NCI-H446 (cell line): ENCODE measurements at regions not wholly inside any gene's neighbourhood (a gene's known extent, or its start where the extent isn't known, plus 50 kb on each side); places are given as distances from the start of the nearest gene placed in this dataset.
"Not testable (repeated sequence)": the region's sequence is repeated elsewhere in the genome, so short reads cannot be mapped to it uniquely, and the experiment has no call there.

Experiments used
- DNase-seq, 2 experiments: peaks; one replicate each; lab custom pipeline; 2025; lab: John Stamatoyannopoulos, UW

DNA sequence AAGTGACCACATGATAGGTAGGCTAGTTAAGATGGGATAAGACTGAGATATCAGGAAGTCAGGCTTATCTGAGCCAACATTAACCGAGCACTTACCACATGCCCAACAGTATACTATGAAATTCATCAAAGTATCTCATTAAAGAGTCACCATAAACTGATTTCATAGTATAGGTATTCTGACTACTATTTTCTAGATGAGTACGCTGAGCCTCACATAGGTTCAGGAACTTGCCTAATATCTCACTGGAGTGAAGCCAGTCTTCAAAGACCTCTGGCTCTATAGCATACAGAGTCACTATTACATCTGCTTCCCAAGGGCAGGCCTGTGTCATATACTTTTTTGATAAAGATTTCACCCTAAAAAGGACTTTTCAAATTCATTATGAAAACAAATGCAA, 115.6 kb upstream of the NGF start:
- no peak for DNase-seq

DNA sequence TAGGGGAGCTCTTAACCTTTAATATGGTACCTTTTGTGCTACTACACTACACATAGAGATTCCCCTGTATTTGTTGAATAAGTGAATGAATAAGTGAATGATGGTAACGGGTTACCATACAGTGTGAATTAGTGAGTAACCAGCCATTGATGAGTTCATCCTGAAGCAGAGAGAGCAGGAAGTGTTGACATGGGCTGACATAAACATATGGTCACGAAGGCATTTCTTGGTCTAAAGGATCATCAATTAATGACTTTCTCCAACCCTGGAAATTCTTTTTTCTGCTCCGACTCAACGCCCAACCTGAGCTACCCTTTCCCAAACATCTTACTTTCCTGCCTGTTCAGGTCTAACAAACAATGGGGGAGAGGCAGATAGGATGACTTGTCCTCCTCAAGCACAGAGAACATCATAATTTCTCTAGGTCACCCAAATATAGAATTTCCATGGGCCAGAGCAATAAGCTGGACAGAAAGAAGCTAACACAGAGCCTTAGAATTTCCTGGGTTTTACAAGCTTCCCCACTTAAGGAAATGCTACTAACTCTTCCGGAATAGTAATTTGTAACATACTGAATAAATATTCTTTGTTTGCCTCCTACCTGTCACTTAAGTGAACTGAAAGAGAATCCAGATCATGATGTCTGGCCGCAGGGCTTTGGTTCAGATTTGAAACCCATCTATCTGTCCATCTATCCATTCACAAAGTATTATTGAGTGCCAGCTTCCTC, 114.7 kb upstream of the NGF start:
- DNase-seq: no peak

- no peak for DNase-seq
Observed at GRCh38 chr1:115450501-115451040, 112.5 kb upstream of the NGF start.

- DNase-seq: no peak
Observed at GRCh38 chr1:115448282-115449044, 110.4 kb upstream of the NGF start.

DNA sequence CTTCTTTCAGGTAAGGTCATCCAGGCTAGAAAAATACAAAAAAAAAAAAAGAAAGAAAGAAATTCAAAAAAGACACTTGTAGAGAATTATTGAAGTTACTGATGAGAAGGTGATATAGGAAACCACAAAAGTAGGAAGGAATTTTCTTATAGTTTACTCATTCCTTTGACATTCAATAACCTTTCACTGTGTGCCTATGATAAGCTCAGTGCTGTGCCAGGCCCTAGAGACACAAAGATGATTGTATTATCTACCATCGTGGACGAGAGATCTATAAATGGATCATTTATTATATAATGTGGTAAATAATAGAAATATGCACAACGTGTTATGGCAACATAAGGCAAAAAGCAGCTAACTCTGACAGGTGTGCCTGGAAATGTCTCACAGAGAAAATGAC, 109.6 kb upstream of the NGF start:
- DNase-seq: no peak

GRCh38 chr1:115445090-115445489, 107.0 kb upstream of the NGF start:
- DNase-seq: no peak

DNA sequence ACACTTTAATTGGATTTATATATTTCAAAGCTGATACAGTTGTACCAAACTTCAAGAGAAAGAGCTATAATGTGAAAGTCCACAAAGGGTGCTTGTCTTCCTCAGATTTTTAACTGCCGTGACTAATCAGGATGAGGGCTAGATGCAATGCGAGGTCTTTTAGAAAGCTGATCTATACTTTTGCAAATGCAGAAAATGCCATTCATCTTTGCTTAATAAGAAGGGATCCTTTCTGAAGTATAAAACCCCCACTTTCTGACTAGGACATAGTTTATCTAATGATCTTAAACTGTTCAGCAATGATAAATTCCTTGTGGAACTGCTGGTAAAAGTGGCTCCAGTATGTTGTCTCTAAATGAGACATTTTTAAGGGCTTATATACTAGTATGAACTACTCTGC, 102.7 kb upstream of the NGF start:
- no peak for DNase-seq

DNA sequence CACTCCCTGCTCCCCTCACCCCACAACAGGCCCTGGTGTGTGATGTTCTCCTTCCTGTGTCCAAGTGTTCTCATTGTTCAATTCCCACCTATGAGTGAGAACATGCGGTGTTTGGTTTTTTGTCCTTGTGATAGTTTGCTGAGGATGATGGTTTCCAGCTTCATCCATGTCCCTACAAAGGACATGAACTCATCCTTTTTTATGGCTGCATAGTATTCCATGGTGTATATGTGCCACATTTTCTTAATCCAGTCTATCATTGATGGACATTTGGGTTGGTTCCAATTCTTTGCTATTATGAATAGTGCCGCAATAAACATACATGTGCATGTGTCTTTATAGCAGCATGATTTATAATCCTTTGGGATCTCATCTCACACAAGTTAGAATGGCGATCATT, 101.5 kb upstream of the NGF start:
- not testable (repeated sequence) for DNase-seq

- DNase-seq: no peak
Observed at GRCh38 chr1:115437196-115437595, 99.1 kb upstream of the NGF start.

- no peak for DNase-seq
Observed at GRCh38 chr1:115436596-115436995, 98.5 kb upstream of the NGF start.

DNA sequence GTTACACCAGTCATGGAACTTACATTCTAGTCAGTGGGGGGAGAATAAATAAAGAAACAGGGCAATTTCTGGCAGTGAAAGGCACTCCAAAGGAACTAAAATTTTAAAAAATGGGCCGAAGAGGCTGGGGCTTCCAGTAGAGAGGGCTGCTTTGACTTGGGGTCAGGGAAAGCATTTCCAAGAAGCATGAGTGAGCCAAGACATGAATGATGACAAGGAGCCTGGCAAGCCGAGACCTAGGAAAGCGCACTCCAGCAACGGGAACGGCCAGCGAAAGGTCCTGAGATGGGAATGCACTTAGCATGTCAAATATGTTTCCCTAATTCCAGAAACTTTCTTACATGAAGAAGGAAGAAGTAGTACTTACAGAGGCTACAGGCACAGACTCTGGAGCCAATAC, 95.4 kb upstream of the NGF start:
- no peak for DNase-seq

DNA sequence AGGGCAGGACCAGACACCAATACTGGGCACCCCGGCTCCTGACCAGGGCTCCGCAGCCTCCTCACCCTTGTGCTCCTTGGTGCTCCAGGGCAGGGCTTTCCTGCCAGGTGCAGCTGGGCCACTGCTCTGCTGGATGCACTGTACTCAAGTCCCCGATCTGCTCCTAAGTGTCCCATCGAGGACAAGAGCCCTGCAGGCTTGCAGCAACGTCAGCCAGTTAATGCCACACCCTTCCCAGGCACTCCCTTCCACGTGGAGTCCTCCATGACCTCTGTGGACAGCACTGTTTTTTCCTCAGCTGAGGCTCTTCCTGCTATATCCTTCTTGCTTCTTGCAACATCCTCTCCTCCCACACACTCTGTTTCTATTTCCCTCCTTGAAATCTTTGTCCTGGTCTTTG, 94.0 kb upstream of the NGF start:
- no peak for DNase-seq

DNA sequence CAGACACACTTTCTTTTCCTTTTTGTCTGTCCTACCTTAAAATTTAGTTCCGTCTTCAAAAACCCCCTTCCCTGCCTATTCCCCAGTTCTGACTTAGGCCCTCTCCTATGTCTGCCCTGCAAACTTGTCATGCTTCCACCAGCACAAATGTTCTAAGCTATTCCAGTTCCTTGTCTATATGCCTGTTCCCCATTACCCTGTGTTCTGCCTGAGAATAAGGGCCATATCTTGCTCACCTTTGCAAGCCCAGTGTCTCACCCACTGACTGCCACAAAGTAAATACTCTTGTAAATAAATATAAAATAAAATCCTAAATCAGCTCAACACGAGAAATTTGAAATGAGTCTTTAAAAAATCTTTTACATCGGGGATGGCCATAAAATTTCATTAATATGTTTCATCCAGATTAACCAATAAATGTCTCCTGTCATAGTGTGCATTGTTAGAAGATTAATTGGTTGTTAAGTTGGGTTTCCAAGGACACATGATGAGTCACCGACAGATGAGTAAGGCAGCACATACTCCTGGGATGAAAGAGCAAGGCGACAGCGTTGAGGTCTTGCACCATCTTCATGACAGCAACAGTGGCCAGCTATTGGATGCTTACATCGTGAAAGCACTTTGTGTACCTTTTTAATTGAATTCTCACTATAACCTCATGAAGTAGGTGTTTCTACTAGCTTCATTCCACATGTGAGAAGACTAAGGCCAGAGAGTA, 92.6 kb upstream of the NGF start:
- DNase-seq: no peak

DNA sequence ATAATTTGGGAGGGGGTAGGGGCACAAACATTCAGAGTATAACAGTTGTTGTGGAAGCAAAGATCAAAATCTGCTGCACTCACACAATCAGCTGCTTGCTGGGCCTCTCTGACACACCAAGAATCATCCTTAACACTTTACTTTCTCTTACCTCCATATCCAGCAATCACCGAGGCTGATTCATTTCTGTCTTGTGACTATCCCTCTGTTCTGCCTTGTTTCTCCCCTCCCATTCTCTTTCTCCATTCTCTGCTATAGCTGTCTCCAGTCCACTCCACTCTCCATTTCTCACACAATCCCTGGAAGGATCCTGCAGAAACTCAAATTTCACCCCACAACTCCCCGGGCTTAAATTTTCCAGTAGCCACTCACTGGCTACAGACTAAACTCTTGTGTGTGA, 91.8 kb upstream of the NGF start:
- no peak for DNase-seq

- no peak for DNase-seq
Observed at GRCh38 chr1:115429241-115429640, 91.2 kb upstream of the NGF start.

DNA sequence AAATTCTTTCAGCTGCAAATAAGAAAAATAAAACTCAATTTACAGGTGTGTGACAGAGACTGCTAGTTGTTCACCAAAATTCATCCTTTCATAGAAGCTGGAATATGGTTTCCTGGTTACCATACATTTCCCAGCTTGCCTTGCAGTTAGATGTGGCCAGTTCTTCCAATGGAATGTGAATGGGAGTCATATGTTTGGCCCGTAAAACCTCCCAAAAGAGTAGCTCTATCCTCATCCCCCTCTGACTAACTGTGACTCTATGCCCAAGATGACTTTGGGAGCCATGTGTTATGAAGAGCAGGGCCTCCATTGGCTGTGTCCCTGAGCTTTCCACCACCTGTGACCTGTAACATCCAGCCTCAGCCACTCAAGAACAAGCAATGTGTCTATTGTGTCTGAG, 90.6 kb upstream of the NGF start:
- no peak for DNase-seq

DNA sequence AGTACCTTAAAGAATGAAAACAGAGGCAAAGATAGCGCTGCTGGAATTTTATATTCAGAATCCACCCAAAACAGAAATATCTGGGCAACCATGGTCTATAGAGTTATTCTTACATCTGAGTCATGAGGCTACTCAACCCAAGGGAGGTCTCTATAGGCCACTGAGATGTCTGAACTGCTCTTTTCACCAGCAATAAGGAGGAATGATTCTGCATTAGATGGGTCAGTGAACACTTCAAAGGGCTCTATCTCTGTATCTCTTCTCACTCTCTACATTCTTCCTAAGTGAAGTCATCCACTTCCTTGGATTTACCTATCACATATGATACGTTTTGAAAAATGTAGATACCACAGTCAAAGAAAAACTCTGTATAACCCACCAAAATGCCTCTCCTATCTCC, 90.2 kb upstream of the NGF start:
- DNase-seq: no peak

DNA sequence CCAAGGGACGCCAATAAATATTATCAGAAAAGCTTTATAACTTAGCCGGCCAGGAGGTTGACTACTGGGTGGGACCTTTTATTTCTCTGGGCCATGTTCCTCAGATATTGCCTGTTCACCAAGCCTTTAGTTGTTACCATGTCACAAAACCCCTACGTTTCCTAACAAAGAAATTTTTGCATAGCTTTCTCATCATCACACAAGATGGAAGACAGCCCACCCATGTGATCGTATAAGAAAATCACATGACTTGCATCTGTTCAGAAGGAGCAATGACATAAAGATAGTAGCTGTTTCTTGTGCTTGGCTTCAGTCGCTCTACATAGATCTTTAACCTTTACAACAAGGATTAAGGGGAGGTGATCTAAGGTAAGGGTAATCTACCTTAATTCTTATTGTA, 88.9 kb upstream of the NGF start:
- DNase-seq: no peak

DNA sequence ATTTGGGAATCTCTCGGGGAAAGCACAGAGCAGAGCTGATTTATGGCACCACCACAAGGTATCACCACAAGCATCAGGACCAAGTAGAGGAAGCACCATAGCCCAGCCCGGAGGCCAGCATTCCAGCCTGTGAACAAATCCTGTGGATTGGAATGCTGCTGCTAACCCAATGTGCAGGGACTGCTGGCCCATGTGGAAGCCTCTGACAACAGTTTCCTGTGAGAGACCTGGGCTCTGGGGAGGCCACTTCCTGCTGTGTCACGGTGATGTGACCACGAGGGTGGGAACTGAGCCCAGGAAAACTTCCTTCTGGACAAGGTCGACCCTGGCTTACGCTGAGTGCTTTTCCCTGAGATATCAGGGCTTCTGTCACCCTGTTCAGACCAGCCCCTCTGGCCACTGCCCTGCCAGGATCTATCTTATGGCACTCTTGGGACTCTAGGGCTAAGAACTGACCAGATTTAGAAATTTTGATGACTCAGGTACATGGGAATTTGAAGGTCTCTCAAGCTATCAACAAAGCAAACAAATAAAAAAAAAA, 88.3 kb upstream of the NGF start:
- DNase-seq: no peak

GRCh38 chr1:115425442-115425841, 87.4 kb upstream of the NGF start:
- DNase-seq: no peak

GRCh38 chr1:115423776-115424175, 85.7 kb upstream of the NGF start:
- DNase-seq: no peak

GRCh38 chr1:115419571-115419970, 81.5 kb upstream of the NGF start:
- no peak for DNase-seq

- no peak for DNase-seq
Observed at GRCh38 chr1:115413621-115414020, 75.6 kb upstream of the NGF start.
